Esophagus squamous epithelium (tissue), 4 donors: ENCODE measurements at regions not wholly inside any gene's neighbourhood (a gene's known extent, or its start where the extent isn't known, plus 50 kb on each side); places are given as distances from the start of the nearest gene placed in this dataset.

ENCODE experiments used
- POLR2A ChIP-seq, 4 donors: fragments of 450-650 bp; IDR thresholded peaks; one replicate each; pipeline ENCODE4 v1.6.1; 2017; ENCODE audit warnings: antibody characterized with exemption in 4 of 4, mild to moderate bottlenecking in 4 of 4, moderate library complexity in 3 of 4
- TF ChIP-seq, protein P1 (sequence below), 6 experiments: fragments of 450-650 bp in 4 of 6; fragments of 200-600 bp in 2 of 6; sonication (generic) in 2 of 6; IDR thresholded peaks; one replicate each; pipeline ENCODE4 v1.5.1; 2016 to 2019; ENCODE audit warnings: antibody characterized with exemption in 6 of 6, mild to moderate bottlenecking in 4 of 6, moderate library complexity in 4 of 6

DNA sequence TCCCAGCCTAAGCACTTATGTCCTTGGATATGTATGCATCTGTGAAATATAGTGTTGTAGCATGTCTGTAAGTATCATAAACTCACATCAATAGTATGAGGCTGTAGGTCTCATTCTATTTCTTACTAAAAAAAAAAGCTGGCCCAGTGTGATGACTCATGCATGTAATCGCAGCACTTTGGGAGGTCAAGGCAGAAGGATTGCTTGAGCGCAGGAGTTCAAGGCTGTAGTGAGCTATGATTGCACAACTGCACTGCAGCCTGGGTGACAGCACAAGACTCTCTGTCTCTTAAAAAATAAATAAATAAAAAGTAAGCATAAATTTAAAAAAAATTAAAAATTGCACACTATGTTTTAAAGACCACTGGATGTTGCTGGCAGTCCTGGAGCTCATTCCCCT is 79.1 kb upstream of the SPATA13 start:
- TF ChIP-seq, protein P1, sequence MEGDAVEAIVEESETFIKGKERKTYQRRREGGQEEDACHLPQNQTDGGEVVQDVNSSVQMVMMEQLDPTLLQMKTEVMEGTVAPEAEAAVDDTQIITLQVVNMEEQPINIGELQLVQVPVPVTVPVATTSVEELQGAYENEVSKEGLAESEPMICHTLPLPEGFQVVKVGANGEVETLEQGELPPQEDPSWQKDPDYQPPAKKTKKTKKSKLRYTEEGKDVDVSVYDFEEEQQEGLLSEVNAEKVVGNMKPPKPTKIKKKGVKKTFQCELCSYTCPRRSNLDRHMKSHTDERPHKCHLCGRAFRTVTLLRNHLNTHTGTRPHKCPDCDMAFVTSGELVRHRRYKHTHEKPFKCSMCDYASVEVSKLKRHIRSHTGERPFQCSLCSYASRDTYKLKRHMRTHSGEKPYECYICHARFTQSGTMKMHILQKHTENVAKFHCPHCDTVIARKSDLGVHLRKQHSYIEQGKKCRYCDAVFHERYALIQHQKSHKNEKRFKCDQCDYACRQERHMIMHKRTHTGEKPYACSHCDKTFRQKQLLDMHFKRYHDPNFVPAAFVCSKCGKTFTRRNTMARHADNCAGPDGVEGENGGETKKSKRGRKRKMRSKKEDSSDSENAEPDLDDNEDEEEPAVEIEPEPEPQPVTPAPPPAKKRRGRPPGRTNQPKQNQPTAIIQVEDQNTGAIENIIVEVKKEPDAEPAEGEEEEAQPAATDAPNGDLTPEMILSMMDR (IDR thresholded peaks at IDR 0.05): no peak
- no peak for TF ChIP-seq POLR2A (IDR thresholded peaks at IDR 0.05)
